Uterus (tissue), 2 donors: ENCODE measurements at regions not wholly inside any gene's neighbourhood (a gene's known extent, or its start where the extent isn't known, plus 50 kb on each side); places are given as distances from the start of the nearest gene placed in this dataset.

Experiments
- CTCF ChIP-seq, 4 experiments: fragments of 200-600 bp in 2 of 4; fragments of 450-650 bp in 2 of 4; sonication (generic) in 2 of 4; IDR thresholded peaks; one replicate each; pipeline ENCODE4 v1.5.1; 2016 to 2019; ENCODE audit warnings: antibody characterized with exemption in 4 of 4, mild to moderate bottlenecking in 2 of 4, moderate library complexity in 1 of 4
- POLR2A ChIP-seq, 2 donors: fragments of 450-650 bp; IDR thresholded peaks; one replicate each; pipeline ENCODE4 v1.6.1; 2016; ENCODE audit warnings: antibody characterized with exemption in 2 of 2, mild to moderate bottlenecking in 1 of 2, moderate library complexity in 1 of 2

- TF ChIP-seq CTCF (IDR thresholded peaks at IDR 0.05) (no peak), POLR2A (IDR thresholded peaks at IDR 0.05) (no peak)
These were observed 184.4 kb downstream of the HSD17B3 start for GRCh38 chr9:96117398-96118080.
